ENCODE measurements at regions not wholly inside any gene's neighbourhood (a gene's known extent, or its start where the extent isn't known, plus 50 kb on each side); places are given as distances from the start of the nearest gene placed in this dataset.

DNA sequence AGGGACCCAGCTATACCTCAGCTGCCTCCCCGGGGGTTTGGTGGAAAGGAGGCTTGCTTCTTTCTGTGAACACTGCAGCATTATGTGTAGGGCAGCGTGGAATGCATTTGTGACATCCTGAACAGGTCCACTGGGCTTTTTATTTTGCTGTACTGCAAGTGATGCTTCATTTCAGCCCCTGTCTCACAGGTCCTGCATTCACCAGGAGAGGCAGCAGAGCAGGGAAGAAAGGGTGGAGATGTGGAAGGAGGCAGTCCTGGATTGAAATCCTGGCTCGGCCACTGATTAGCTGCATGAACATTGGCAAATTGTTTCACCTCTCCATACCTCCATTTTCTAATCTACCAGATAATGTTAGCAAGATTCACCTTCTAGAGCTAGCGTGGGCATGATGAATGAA lies 77.9 kb upstream of the ZBTB18 start:
- Histone ChIP-seq H3K27ac (replicated peaks) (no peak overlapping the region), H3K27me3 (ENCODE audit: insufficient read depth, poor library complexity, severe bottlenecking) (peaks cover 3% of the 10 kb centered on the region), H3K4me3 (replicated peaks; ENCODE audit: insufficient read depth, low read length) (no peak overlapping the region)
- TF ChIP-seq POLR2AphosphoS5 (IDR thresholded peaks at IDR 0.05; ENCODE audit: low read depth) (no peak), GABPA (IDR thresholded peaks at IDR 0.05; ENCODE audit: low read depth) (no peak), SPI1 (IDR thresholded peaks at IDR 0.05; ENCODE audit: borderline replicate concordance, low read depth) (no peak)
- TF ChIP-seq, protein P1, sequence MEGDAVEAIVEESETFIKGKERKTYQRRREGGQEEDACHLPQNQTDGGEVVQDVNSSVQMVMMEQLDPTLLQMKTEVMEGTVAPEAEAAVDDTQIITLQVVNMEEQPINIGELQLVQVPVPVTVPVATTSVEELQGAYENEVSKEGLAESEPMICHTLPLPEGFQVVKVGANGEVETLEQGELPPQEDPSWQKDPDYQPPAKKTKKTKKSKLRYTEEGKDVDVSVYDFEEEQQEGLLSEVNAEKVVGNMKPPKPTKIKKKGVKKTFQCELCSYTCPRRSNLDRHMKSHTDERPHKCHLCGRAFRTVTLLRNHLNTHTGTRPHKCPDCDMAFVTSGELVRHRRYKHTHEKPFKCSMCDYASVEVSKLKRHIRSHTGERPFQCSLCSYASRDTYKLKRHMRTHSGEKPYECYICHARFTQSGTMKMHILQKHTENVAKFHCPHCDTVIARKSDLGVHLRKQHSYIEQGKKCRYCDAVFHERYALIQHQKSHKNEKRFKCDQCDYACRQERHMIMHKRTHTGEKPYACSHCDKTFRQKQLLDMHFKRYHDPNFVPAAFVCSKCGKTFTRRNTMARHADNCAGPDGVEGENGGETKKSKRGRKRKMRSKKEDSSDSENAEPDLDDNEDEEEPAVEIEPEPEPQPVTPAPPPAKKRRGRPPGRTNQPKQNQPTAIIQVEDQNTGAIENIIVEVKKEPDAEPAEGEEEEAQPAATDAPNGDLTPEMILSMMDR (IDR thresholded peaks at IDR 0.05; ENCODE audit: insufficient read depth, low read length): no peak
- TF ChIP-seq, protein P2, sequence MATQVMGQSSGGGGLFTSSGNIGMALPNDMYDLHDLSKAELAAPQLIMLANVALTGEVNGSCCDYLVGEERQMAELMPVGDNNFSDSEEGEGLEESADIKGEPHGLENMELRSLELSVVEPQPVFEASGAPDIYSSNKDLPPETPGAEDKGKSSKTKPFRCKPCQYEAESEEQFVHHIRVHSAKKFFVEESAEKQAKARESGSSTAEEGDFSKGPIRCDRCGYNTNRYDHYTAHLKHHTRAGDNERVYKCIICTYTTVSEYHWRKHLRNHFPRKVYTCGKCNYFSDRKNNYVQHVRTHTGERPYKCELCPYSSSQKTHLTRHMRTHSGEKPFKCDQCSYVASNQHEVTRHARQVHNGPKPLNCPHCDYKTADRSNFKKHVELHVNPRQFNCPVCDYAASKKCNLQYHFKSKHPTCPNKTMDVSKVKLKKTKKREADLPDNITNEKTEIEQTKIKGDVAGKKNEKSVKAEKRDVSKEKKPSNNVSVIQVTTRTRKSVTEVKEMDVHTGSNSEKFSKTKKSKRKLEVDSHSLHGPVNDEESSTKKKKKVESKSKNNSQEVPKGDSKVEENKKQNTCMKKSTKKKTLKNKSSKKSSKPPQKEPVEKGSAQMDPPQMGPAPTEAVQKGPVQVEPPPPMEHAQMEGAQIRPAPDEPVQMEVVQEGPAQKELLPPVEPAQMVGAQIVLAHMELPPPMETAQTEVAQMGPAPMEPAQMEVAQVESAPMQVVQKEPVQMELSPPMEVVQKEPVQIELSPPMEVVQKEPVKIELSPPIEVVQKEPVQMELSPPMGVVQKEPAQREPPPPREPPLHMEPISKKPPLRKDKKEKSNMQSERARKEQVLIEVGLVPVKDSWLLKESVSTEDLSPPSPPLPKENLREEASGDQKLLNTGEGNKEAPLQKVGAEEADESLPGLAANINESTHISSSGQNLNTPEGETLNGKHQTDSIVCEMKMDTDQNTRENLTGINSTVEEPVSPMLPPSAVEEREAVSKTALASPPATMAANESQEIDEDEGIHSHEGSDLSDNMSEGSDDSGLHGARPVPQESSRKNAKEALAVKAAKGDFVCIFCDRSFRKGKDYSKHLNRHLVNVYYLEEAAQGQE (IDR thresholded peaks at IDR 0.05; ENCODE audit: insufficient replicate concordance, low read depth): no peak
- no peak for DNase-seq (ENCODE audit: low read depth in 1 of 2, low spot score in 1 of 2)

DNA sequence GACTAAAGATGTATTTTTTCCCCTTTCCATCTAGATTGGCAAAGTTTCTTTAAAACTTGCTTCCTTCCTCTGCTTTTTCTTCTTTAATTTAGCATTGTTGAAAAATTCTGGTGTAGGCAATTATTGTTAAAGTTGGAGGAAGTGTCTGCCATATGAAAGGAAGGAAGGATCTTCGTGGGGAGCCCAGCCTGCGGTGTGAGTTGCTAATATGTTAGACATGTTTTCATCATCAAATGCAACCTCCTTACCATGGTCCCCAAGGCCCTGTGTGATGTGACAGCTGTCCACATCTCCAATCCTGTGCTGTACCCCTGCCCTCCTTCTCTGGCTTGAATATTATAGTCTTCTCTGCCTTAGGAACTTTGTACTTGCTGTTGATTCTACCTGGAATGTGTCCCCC lies 81.0 kb upstream of the ZBTB18 start:
- no peak overlapping the region for H3K27ac ChIP-seq (replicated peaks)
- DNase-seq (ENCODE audit: low read depth in 1 of 2, low spot score in 1 of 2): no peak
- TF ChIP-seq POLR2AphosphoS5 (IDR thresholded peaks at IDR 0.05; ENCODE audit: low read depth) (no peak), GABPA (IDR thresholded peaks at IDR 0.05; ENCODE audit: low read depth) (no peak)
- TF ChIP-seq, protein P2 (IDR thresholded peaks at IDR 0.05; ENCODE audit: insufficient replicate concordance, low read depth): no peak
- peaks cover 5% of the 10 kb centered on the region for H3K27me3 ChIP-seq (ENCODE audit: insufficient read depth, poor library complexity, severe bottlenecking)
- H3K4me3 ChIP-seq (replicated peaks; ENCODE audit: insufficient read depth, low read length): no peak overlapping the region

DNA sequence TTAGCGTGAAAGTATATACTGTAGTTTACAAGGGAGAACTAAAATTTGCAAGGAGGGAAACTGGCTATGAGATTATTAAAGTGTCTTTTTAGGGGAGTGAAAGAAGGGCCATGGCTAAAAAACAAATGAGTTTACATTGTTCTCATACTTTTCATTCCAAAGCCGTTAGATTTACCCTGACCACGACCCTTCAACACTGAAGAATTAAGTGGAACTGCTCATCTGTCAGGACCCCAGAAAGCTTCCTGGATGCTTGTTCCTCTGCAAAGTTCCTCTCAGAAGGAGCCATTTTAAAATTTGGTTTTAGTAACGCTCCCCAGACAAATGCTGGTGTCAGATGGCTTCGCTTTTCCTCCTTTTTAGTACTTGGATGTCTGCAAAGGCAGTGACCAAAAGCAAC lies 82.7 kb upstream of the ZBTB18 start:
- no peak for DNase-seq (ENCODE audit: low read depth in 1 of 2, low spot score in 1 of 2)
- no peak for TF ChIP-seq SPI1 (IDR thresholded peaks at IDR 0.05; ENCODE audit: borderline replicate concordance, low read depth)
- no peak for TF ChIP-seq POLR2AphosphoS5 (IDR thresholded peaks at IDR 0.05; ENCODE audit: low read depth)
- Histone ChIP-seq H3K4me3 (replicated peaks; ENCODE audit: insufficient read depth, low read length) (no peak overlapping the region), H3K27me3 (ENCODE audit: insufficient read depth, poor library complexity, severe bottlenecking) (peaks cover 5% of the 10 kb centered on the region), H3K27ac (replicated peaks) (no peak overlapping the region)

DNA sequence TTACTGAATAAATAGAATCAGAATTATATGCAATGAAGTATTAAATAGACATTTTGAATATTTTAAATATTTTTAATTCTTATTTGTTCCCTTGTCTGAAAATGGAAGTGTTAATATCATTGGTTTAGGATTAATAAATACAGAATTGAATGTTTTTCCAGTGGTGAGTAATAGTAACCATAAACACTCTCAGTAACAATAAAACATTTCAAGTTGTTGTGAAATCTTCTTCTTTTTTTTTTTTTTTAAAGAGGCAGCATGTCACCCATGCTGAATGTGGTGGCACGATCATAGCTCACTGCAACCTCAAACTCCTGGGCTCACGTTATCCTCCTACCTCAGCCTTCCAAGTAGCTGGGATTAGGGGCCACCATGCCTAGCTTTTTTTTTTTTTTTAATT lies 86.2 kb upstream of the ZBTB18 start:
- TF ChIP-seq GABPA (IDR thresholded peaks at IDR 0.05; ENCODE audit: low read depth) (no peak), SPI1 (IDR thresholded peaks at IDR 0.05; ENCODE audit: borderline replicate concordance, low read depth) (no peak), POLR2AphosphoS5 (IDR thresholded peaks at IDR 0.05; ENCODE audit: low read depth) (no peak)
- TF ChIP-seq, protein P2 (IDR thresholded peaks at IDR 0.05; ENCODE audit: insufficient replicate concordance, low read depth): no peak
- TF ChIP-seq, protein P1 (IDR thresholded peaks at IDR 0.05; ENCODE audit: insufficient read depth, low read length): no peak
- Histone ChIP-seq H3K27me3 (ENCODE audit: insufficient read depth, poor library complexity, severe bottlenecking) (peaks cover 5% of the 10 kb centered on the region), H3K27ac (replicated peaks) (no peak overlapping the region), H3K4me3 (replicated peaks; ENCODE audit: insufficient read depth, low read length) (no peak overlapping the region)
- no peak for DNase-seq (ENCODE audit: low read depth in 1 of 2, low spot score in 1 of 2)

All from HL-60 (cell line).